Calu3 (cell line): ENCODE measurements at regions not wholly inside any gene's neighbourhood (a gene's known extent, or its start where the extent isn't known, plus 50 kb on each side); places are given as distances from the start of the nearest gene placed in this dataset.

ENCODE experiments used
- BruUV-seq: library from RNA; stranded (reverse); fragments of 400-500 nt; replicated peaks from 2 replicates; lab custom pipeline; 2021; lab: Mats Ljungman, UMichigan
- CTCF ChIA-PET: fragments of 300-600 bp; sonication (Branson Sonifier 250); formaldehyde crosslinking; loops from one replicate; lab custom pipeline; 2022; ENCODE audit warnings: antibody characterized with exemption; lab: Charles Lee
- DNase-seq: peaks from one replicate; pipeline ENCODE4 v3.0.0; 2022
- H3K27ac Mint-ChIP-seq: one replicate; pipeline ENCODE4 v1.8.0; 2022; ENCODE audit warnings: mixed read lengths; ENCODE audit not compliant: unreplicated experiment
- H3K27me3 Mint-ChIP-seq: one replicate; pipeline ENCODE4 v1.8.0; 2022; ENCODE audit warnings: mixed read lengths; ENCODE audit not compliant: unreplicated experiment
- H3K36me3 Mint-ChIP-seq: one replicate; pipeline ENCODE4 v1.8.0; 2022; ENCODE audit warnings: mild to moderate bottlenecking, moderate library complexity, mixed read lengths; ENCODE audit not compliant: insufficient read depth, unreplicated experiment
- H3K4me1 Mint-ChIP-seq: one replicate; pipeline ENCODE4 v1.8.0; 2022; ENCODE audit warnings: mild to moderate bottlenecking, low read depth, mixed read lengths; ENCODE audit not compliant: unreplicated experiment
- H3K4me3 Mint-ChIP-seq: one replicate; pipeline ENCODE4 v1.8.0; 2022; ENCODE audit warnings: mild to moderate bottlenecking, low read depth, moderate library complexity, mixed read lengths; ENCODE audit not compliant: unreplicated experiment
- H3K9me3 Mint-ChIP-seq: one replicate; pipeline ENCODE4 v1.8.0; 2022; ENCODE audit warnings: low read depth, mixed read lengths; ENCODE audit not compliant: unreplicated experiment
- intact Hi-C: fragments of 100-400 bp; cut with micrococcal nuclease; formaldehyde crosslinking; loops from one replicate; pipeline ENCODE4 v1.10.0; 2022; ENCODE audit not compliant: unreplicated experiment
- TF ChIP-seq, protein P1 (sequence below): fragments of 200-600 bp; IDR thresholded peaks from one replicate; pipeline ENCODE4 v1.8.0; 2022; ENCODE audit warnings: antibody characterized with exemption; ENCODE audit not compliant: unreplicated experiment

DNA sequence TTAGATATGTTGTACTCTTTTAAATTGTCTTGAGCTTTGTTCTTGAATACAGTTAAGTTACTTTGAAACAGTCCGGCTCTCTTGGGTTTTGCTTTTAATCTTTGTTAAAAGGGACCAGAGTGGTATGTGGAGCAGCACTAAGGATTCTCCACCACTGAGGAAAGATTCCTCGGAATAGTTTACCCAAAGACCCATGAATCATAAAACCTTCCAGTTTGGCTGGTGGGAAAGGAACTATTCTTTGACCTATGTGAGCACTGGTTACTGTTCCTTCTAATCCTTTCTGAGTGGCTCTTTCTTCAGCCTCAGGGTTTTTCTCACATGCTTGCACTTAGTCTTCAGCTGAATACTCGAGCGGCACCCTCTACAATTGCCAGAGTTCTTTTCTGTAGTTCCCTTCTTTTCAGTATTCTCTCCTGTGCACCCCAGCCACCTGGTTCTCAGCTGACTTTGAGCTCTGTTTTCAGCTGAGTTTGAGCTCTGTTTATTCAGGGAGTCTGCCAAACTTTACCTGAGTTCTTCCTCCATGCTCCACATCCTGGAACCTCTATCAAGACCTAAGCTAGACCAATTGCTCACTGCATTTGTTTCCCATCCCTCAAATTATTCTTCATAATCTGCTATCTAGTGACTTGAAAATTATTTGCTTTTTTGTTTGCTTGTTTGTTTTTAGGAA lies 253.8 kb upstream of the PLXNA2 start:
- peaks cover 2% of the 10 kb centered on the region for H3K9me3 Mint-ChIP-seq
- no peak for DNase-seq
- H3K4me1 Mint-ChIP-seq: no peaks in the 10 kb centered on the region
- BruUV-seq: no TSS peak
- H3K4me3 Mint-ChIP-seq: no peak overlapping the region
- intact Hi-C loops: no loop called here
- TF ChIP-seq, protein P1, sequence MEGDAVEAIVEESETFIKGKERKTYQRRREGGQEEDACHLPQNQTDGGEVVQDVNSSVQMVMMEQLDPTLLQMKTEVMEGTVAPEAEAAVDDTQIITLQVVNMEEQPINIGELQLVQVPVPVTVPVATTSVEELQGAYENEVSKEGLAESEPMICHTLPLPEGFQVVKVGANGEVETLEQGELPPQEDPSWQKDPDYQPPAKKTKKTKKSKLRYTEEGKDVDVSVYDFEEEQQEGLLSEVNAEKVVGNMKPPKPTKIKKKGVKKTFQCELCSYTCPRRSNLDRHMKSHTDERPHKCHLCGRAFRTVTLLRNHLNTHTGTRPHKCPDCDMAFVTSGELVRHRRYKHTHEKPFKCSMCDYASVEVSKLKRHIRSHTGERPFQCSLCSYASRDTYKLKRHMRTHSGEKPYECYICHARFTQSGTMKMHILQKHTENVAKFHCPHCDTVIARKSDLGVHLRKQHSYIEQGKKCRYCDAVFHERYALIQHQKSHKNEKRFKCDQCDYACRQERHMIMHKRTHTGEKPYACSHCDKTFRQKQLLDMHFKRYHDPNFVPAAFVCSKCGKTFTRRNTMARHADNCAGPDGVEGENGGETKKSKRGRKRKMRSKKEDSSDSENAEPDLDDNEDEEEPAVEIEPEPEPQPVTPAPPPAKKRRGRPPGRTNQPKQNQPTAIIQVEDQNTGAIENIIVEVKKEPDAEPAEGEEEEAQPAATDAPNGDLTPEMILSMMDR: no peak
- CTCF ChIA-PET: no interaction called here
- H3K27me3 Mint-ChIP-seq: peaks cover 35% of the 10 kb centered on the region
- no peaks in the 10 kb centered on the region for H3K36me3 Mint-ChIP-seq
- H3K27ac Mint-ChIP-seq: no peak overlapping the region

DNA sequence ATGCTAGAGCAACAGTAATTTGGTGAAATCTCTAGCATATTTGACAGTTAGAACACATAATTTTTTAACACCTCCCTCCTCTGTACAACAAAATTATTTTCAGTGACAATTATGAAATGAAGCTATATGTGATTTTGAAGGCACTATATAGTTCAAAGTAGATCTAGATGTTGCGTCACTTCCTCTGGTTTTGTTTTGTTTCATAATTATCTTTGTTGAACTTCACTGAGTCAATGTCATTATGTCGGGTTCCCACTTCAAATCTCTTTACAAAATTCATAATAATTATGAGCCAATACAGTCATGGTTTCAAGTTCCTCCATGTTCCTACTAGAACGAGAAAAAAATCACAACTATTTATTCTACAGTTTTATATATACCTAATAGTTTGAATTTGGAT lies 254.8 kb upstream of the PLXNA2 start:
- H3K4me3 Mint-ChIP-seq: no peak overlapping the region
- BruUV-seq: no TSS peak
- peaks cover 2% of the 10 kb centered on the region for H3K9me3 Mint-ChIP-seq
- TF ChIP-seq, protein P1: no peak
- H3K27ac Mint-ChIP-seq: no peak overlapping the region
- CTCF ChIA-PET: no interaction called here
- H3K36me3 Mint-ChIP-seq: no peaks in the 10 kb centered on the region
- DNase-seq: no peak
- H3K27me3 Mint-ChIP-seq: peaks cover 45% of the 10 kb centered on the region
- H3K4me1 Mint-ChIP-seq: no peaks in the 10 kb centered on the region
- intact Hi-C loops: no loop called here

DNA sequence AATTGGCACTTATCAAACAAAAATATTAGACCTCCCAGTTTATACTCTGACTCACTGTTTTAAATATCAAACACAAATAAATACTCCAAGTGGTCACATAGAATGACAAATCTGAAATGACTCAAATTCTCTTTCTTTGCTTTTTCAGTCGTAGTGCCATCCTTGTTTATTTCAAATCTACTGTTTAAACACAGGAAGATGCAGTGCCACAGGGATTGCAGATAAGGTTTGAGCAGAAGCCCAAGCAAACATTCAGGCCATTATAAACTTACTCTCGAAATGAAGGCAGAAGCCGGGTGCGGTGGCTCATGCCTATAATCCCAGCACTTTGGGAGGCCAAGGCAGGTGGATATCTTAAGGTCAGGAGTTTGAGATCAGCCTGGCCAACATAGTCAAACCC lies 255.4 kb upstream of the PLXNA2 start:
- no peak overlapping the region for H3K27ac Mint-ChIP-seq
- H3K9me3 Mint-ChIP-seq: peaks cover 2% of the 10 kb centered on the region
- no peak overlapping the region for H3K4me3 Mint-ChIP-seq
- TF ChIP-seq, protein P1: no peak
- CTCF ChIA-PET: no interaction called here
- DNase-seq: no peak
- BruUV-seq: no TSS peak
- H3K27me3 Mint-ChIP-seq: peaks cover 51% of the 10 kb centered on the region
- no peaks in the 10 kb centered on the region for H3K36me3 Mint-ChIP-seq
- intact Hi-C loops: no loop called here
- no peaks in the 10 kb centered on the region for H3K4me1 Mint-ChIP-seq

DNA sequence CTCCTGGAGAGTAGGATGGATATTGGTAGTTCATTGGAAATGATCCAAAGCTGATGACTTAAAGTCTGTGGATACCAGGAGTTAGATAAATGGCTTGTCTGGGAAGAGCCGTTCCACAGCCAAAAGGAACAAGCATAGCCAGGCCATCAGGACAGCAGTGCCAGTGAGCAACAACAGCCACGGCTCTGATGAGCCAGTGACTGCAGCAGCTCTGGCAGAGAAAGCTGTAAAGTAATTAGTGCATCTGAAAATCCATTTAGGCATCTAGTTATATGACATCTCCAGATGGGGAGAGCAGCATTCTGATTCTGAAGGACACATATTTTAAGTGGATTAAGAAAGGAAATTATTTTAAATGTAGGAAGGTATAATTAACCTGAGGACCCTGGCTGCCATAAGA lies 256.2 kb upstream of the PLXNA2 start:
- CTCF ChIA-PET: no interaction called here
- H3K9me3 Mint-ChIP-seq: peaks cover 2% of the 10 kb centered on the region
- H3K27me3 Mint-ChIP-seq: peaks cover 50% of the 10 kb centered on the region
- TF ChIP-seq, protein P1: no peak
- no peak overlapping the region for H3K27ac Mint-ChIP-seq
- H3K4me3 Mint-ChIP-seq: no peak overlapping the region
- no TSS peak for BruUV-seq
- no peak for DNase-seq
- intact Hi-C loops: no loop called here
- no peaks in the 10 kb centered on the region for H3K36me3 Mint-ChIP-seq
- no peaks in the 10 kb centered on the region for H3K4me1 Mint-ChIP-seq
